ENCODE measurements at regions not wholly inside any gene's neighbourhood (a gene's known extent, or its start where the extent isn't known, plus 50 kb on each side); places are given as distances from the start of the nearest gene placed in this dataset.
"Not testable (repeated sequence)": the region's sequence is repeated elsewhere in the genome, so short reads cannot be mapped to it uniquely, and the experiment has no call there.

DNA sequence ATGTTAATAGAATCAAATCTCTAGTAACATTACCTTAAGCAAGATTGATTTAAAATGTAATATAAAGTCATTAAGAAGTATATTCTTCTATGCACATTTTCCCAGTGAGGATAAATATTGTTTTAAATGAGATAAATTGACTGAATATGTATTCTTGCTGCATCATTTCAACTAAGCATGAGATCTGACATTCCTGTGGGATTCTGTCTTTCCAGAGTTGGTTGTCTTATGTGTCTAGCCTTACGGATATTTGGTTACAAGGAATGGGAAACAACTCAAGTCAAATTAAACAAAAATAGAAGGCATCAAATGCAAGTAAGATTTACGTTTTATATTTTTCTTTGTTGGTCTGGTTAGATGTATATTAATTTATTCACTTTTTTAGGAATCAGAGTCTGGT is 287.5 kb downstream of the PTGER3 start:
- no peak for DNase-seq

DNA sequence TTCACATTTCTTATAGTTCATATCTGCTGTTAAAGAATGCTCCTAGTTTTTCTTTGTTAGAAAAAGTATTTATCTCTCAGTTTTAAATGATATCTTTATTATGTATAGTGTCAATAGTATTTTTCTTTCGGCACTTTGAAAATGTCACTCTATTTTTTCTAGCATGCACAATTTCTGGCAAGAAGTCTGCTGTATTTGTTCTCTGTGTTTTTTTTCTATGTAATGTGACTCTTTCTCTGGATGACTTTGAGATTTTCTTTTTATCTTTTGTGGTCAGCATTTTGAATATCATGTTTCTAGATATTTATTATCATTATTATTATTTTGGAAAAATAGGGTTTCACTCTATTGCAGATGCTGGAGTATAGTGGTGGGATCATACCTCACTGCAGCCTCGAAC is 285.2 kb downstream of the PTGER3 start:
- no peak for DNase-seq

DNA sequence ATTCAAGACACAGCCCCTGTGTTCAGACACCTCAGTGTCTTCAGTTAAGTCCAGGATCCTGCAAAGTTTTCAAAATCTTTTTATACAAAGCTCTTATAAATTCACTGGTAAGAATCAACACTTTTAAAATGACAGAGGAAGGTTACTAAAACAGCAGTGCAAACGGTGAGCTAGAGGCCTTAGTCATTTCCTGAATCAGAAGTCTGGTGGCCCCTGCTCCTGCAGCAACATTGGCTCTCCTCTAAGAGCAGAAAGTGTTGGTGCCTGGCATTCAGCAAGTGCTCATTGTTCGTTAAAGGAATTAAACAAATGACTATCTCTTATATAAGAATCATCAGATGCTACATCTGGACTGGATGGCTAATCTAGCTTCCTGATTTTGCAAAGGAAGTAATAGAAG is 282.9 kb downstream of the PTGER3 start:
- no peak for DNase-seq

DNA sequence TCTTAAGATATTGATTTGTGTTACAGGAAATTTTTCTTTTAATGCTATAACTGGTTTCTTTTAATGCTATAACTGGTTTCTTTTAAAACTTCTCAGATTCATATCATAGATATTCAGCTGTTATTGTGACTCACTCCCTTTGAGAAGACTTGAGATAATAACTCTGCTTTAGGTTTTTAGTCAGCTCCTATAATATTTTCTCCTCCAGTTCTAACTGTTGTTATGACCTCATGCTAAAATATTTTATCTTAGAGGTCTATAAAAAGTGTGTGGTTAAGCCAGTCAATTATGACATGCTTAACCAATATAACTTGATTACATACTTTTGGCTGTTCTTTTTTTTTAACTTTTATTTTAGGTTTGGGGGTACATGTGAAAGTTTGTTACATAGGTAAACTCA is 280.2 kb downstream of the PTGER3 start:
- DNase-seq, result no peak

DNA sequence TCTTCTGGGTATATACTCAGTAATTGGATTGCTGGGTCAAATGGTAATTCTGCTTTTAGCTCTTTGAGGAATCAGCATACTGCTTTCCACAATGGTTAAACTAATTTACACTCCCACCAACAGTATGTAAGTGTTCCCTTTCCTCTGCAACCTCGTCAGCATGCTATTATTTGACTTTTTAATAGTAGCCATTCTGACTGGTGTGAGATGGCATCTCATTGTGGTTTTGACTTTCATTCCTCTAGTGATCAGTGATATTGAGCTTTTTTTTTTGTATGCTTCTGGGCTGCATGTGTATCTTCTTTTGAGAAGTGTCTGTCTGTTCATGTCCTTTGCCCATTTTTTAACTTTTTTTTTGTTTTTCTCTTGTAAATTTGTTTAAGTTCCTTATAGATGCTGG is 279.4 kb downstream of the PTGER3 start:
- DNase-seq, result no peak

DNA sequence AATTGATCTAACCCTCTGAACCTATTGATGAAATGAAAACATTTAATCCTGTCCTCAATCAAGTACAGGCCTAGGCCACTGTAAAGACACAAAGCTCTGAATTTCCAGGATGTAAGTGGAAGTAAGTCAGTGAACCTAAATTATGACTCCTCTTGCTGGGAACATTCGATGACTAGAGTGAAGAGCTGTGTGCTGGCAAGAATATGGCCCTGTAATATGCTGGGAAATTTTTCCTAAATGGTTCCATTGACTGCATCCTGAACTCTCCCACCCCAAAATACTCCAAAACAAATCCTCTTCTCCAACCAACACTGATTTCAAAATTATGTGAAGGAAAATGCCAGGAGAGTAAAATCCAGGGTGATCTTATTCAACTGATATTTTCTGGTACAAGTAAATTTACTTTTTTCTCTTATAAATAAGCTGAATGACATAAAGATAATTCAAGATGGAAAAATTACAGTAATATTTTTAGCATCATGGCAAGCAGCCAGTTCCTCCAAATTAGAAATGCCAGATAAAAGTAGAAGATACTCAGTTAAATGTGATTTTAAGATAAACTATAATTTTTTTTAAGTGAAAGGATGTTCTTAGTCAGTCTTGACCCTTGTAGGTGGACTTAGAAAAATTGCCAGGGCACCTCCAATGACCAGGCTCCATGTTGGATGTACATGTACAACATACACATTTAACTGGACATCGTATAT is 269.4 kb downstream of the PTGER3 start:
- DNase-seq, result no peak

DNA sequence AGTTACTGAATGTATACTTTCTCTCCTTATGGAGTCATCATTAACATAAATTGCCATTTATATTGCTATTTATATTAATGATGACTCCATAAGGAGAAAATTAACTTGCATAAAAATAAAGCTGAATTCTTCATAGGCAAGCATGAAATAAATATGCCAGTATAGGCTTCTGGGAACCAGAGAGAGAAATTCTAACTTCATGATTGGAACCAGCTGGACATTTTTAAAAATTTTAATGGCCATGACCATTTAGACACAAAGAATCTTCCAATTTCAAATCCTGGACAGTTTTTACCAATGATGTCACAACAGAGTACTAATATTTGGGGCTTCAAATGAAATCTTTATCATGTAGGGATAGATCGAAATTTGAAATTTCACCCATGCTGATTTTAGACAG is 268.7 kb downstream of the PTGER3 start:
- no peak for DNase-seq

DNA sequence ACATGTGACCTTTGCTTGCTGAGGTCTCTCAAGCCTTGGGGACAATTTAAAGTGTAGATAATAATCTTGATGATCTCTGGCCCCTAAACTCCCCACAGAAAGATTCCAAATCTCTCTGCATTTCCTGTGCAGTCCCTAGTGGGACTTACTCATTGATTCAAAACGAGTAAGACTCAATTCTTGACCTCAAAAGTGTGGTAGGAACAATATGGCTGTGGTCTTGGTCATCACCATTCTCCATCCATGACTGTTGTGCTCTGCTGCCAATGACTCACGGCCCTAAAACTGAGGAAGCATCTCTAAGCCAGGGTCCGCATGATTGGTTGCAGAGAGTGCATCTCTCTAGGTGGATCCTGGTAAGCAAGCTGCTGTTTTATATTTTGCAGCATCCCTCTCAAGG is 268.0 kb downstream of the PTGER3 start:
- no peak for DNase-seq

DNA sequence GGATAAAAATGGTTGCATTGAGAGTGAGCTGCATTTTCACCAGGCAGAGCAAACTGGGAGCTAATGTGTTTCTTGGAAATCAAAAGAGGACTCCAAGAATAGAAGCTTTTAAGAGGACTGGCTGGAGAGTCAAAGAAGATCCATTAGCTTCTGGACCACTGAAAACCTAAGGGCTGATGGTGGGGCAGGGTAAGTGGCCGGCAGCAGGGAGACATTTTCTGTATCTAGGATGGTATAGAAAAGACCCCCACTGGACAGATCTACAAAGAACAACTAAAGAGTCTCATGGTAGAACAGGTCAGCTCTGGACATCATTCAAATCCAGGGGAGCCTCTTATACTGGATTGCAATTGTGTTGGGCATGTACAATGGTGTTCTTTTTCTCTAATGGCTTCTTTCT is 262.3 kb downstream of the PTGER3 start:
- no peak for DNase-seq

DNA sequence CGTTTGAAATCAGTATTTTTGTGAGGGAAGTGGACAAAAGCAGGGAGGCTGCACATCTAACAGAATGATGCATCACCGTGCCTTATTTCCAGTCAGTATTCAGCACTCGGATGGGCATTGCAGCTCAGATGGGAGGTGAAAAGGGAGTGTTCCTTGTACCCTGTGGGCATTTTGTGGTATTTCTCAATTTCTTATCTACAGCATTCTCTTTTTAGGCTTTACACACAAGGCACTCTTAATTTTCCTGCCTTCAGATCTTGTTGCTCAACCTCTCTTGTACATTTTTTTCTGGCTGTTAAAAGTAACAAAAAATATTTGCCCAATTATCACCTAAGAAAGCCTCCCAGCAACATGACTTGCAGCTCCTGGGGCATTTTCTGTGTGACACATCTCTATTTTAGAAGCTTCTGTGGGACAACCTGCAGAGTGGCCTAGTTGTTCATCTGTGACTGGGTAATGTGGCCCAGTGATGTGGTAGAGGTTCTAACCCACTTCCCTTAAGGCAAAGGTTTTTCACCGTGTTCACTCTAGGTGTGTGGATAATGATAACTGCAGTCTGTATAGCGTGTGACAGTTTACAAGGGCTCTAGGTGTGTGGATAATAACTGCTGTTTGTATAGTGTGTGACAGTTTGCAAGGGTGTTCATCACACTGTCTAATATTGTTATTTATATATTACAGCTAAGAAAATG is 257.2 kb downstream of the PTGER3 start:
- no peak for DNase-seq

DNA sequence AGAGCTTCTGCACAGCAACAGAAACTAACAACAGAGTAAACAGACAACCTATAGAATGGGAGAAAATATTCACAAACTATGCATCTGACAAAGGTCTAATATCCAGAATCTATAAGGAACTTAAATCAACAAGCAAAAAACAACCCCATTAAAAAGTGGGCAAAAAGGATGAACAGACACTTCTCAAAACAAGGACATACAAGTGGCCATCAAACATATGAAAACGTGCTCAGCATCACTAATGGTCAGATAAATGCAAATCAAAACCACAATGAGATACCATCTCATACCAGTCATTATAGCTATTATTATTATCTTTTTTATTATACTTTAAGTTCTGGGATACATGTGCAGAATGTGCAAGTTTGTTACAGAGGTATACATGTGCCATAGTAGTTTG is 252.6 kb downstream of the PTGER3 start:
- not testable (repeated sequence) for DNase-seq

DNA sequence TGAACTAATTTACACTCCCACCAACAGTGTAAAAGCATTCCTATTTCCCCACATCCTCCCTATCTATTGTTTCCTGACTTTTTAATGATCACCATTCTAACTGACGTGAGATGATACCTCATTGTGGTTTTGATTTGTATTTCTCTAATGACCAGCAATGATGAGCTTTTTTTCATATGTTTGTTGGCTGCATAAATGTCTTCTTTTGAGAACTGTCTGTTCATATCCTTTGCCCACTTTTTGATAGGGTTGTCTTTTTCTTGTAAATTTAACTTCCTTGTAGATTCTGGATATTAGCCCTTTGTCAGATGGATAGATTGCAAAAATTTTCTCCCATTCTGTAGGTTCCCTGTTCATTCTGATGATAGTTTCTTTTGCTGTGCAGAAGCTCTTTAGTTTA is 251.3 kb downstream of the PTGER3 start:
- DNase-seq, result not testable (repeated sequence)

DNA sequence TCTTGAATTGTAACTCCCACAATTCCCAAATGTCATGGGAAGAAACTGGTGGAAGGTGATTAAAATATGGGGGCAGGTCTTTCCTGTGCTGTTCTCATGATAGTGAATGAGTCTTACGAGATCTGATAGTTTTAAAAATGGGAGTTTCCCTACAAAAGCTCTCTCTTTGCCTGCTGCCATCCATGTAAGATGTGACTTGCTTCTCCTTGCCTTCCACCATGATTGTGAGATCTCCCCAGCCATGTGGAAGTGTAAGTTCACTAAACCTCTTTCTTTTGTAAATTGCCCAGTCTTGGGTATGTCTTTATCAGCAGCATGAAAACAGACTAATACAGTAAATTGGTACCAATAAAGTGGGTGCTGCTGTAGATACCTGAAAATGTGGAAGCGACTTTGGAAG is 245.0 kb downstream of the PTGER3 start:
- DNase-seq, result not testable (repeated sequence)

DNA sequence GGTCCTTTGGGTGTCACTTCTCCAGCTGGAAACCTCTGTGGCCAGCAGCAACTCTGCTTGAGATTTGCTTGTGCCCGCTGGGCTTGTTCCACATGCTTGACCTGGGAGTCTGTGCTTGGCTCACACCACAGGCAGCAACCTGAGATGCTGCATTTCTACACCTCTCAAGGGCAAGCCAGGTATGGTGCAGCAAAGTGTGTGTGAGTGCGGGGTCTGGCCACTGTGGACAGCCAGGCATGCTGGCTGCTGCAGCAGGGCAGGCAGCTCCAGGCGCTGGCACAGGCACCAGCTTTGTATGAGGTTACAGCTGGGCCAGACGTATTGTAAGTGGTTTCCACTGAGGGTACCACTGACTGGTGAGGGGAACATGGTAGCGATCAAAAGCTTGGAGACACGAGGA is 242.0 kb downstream of the PTGER3 start:
- DNase-seq, result no peak

DNA sequence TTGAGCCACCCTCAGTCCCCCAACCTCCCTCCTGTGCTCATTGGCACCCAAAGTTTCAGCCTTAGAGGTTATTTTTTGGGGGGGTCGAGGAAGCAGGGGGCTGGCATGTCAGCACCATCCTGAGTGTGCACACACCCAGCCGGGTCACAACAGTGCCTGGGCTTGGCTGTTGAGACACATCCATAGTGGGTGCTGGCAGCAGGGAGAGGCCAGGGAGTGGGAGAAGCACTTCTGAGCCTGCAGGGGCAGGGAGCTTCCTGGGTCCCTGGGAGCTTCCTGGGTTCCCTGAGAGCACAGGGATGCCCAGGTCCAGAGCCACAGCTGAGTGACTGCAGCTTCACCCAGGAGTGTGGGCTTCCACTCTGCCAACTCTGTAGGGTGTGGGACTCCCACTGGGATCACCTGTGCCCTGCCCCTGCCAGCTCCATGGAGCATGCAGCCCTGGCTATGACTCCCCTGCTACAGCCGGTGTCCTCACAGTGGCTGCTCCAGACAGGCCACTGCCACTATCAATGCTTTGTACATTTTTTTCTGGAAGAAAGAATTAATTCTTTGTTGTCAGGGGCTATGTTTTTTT is 240.4 kb downstream of the PTGER3 start:
- DNase-seq, result peak in 1 of 2 experiments; percentile 66

DNA sequence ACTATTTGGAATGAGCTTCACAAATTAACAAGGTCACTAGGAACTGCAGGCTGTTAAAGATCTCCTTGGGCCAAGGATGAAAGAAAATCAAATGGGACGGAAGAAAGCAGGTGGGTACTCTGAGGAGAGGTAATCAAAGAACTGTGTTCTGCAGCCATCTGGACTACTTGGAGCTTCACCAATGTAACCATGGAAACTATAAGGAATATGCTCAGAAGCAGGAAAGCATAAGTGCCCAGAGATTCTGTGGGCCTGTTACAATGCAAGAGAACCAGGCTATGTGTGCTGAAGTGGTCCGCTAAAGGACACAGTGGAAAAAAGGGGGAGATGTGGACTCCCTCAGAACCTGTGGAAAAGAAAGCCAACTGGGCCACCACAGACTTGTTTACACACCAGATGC is 238.5 kb downstream of the PTGER3 start:
- DNase-seq, result peak in 1 of 2 experiments; percentile 53

DNA sequence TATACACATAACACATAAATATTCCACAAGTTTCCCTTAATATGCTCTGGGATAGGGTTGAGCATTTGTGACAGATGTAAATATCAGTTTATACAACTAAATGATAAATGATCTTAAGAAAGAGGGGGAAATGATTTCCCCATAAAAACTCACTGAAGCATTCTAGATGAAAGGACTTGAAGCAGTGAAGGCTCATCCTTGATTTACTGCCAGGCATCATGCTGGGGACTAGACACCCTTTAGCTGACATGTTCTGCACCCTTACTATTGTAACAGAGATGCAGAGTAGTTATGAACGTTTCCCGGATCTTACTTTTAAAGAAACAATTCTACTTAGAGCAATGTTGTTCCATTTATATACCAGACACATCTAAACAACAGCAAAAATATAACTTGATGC is 235.8 kb downstream of the PTGER3 start:
- DNase-seq, result no peak

DNA sequence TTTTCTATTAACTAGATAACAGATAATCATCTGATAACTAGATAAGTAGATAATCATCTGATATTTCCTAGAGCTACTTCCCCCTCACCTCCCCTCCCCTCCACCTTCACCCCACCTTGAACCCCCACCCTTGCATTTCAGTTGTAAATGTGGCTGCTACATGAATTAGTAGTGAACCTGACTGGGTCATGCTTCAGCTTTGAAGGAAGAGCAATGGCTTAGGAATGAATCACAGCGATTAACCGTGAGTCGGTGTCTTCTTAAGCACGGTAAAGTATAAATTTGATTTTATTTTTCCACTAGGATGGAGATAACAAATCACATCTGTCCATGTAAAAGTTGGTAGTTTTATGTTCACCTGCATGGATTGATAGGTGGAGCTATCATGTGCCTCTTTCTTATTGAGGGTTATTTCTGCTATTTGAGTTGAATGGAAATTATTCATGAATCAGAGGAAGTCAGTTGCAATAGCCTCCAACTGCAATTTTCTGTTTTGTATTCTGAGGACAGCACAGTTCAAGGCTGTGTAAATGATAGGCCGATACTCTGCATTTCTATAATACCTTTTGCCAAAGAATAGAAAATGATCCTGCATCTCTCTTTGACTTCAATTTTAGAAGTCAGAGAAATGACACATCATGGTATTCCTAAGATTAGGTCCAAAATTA is 235.0 kb downstream of the PTGER3 start:
- no peak for DNase-seq

DNA sequence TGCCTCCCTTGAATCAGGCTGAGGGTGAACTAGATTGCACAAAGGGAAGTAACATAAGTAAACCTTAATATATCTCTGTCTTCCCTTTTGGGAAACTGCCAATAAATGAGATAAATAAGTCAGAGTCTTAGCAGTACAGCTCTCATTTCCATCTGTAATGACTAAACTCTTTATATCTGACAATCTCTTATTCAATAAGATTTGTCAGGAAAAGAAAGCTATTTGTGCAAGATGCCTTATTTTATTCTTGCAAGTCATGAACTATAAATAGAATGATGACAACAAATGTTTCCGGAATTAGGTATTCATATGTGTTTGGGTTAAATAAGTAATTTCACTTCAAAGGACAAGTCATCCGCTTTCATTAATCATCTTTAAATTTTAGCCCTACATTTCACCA is 229.2 kb downstream of the PTGER3 start:
- no peak for DNase-seq

DNA sequence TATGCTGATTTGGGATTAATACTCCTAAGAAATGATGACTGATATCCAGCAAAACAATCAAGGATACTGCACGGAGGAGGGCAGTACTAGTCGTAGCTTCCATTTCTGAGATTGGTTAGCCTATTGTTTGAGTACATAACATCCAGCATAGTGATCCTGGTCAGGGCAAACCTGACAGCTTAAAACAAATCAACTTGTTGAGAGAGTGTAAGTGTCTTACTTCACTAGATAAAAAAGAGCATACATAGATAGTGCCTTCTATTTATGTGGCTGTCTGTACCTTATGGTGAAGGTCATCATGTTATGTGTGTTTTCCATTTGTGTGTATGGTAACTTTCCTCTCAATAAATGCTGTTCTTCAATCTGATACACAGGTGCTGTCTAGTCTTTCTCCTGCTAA is 228.4 kb downstream of the PTGER3 start:
- DNase-seq, result no peak

DNA sequence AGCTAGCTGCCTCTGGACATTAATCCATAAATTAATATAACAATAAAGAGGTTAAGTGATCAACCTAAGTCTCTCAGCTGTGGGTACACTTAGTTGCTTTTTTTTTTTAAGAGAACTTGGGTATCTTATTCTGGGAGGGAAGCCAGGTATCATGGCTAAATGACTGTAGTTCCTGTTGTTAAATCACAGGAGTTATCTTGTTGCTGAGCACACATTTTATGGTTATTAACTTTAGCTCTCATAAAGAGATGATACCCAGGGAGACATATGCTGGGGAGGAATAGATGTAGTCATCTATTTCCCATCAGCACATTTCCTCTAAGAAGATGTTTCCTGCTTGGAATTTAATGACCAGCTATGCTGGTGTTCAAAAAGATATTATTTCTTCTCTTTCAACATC is 227.8 kb downstream of the PTGER3 start:
- DNase-seq, result peak in 1 of 2 experiments; percentile 19

DNA sequence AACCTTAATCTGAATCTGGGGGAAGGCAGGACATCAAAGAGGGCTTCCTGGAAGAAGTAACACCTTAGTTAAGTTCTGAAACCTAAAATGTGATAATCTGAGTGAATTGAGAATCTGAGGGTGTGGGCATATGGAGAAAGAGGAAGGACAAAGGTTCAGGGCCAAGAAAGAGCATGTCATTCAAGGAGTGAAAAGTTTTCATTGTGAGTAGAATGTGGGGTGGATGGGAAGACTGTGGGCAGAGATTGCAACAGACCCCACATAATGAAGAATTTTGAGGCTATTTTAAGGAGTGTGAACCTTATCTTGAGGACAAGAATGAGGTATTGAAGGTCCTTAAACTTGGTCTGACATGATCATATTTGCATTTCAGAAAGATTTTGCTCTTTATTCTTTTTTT is 227.2 kb downstream of the PTGER3 start:
- DNase-seq, result no peak

DNA sequence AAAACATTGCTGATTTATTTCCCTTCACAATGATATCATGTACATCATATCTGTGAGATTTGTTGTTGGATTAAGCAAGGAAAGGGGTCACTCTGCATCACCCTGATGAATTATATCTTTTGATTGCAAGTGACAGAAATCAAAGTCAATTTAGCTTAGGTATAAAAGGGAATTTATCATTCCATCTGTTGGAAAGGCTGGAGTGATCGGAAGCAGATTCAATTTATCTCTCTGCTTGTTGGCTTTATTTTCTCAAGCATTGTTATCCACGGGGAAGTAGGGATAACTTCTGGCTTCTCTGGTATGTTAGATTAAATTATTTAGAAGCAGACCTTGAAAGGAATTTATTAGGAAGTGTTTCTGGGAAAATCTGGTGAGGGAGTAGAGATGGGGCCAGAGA is 226.6 kb downstream of the PTGER3 start:
- no peak for DNase-seq

DNA sequence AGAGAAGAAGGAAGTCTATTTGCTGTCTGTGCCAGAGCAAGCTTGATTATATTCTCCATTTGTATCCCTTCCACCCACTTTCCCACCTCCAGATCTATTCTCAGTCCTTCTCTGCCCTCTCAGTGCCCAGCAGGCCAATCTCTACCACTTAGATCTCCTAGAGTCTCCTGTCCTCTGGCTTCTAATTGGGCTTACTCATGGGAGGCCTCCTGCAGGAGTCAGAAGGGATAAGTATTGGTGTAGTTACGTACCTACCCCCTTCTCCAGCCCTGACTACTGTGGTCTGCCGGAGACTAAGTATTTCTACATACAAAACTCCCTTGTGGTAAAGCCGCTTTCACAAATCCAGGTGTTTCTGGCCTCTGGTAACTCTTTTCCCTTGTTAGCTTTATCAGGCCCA is 221.2 kb downstream of the PTGER3 start:
- no peak for DNase-seq
